Peyer's patch (tissue), 4 donors: ENCODE measurements at regions not wholly inside any gene's neighbourhood (a gene's known extent, or its start where the extent isn't known, plus 50 kb on each side); places are given as distances from the start of the nearest gene placed in this dataset.

Experiments
- CTCF ChIP-seq, 6 experiments: fragments of 450-650 bp in 4 of 6; fragments of 200-600 bp in 2 of 6; sonication (generic) in 1 of 6; IDR thresholded peaks; one replicate each; pipeline ENCODE4 v1.5.1; 2017 to 2019; ENCODE audit warnings: antibody characterized with exemption in 6 of 6, mild to moderate bottlenecking in 3 of 6, moderate library complexity in 1 of 6
- POLR2A ChIP-seq, 2 donors: fragments of 450-650 bp; IDR thresholded peaks; one replicate each; pipeline ENCODE4 v1.5.1; 2017; ENCODE audit warnings: antibody characterized with exemption in 2 of 2, mild to moderate bottlenecking in 2 of 2, moderate library complexity in 2 of 2

DNA sequence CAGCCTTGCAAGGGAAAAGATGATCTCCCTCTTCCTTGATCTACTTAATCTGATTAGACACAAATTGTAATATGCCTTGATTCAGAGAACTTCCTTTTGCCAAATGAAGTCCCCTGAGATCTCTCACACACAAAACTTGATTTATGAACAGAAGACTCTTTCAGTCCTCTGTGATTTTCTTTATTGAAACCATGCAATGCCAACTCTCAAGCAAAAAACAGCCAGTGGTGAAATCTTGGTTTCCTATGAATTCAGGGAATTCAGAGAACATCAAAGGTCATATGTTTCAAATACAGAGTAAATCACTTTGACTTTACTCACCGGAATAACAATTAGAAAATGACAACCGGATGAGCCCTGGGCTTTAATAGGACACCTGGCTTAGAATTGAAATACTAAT lies 211.7 kb downstream of the ABHD5 start:
- TF ChIP-seq POLR2A (IDR thresholded peaks at IDR 0.05) (no peak), CTCF (IDR thresholded peaks at IDR 0.05) (no peak)
